Mesothelial cell of epicardium (in vitro differentiated cells): ENCODE measurements at regions not wholly inside any gene's neighbourhood (a gene's known extent, or its start where the extent isn't known, plus 50 kb on each side); places are given as distances from the start of the nearest gene placed in this dataset.
"Not testable (repeated sequence)": the region's sequence is repeated elsewhere in the genome, so short reads cannot be mapped to it uniquely, and the experiment has no call there.

Experiments used
- DNase-seq, 2 experiments: peaks; one replicate each; pipeline ENCODE4 v3.0.0; 2021; ENCODE audit warnings: low spot score in 2 of 2; ENCODE audit not compliant: unreplicated experiment in 2 of 2
- H3K27ac Mint-ChIP-seq: 2 replicates; pipeline ENCODE4 v1.8.0; 2021; ENCODE audit warnings: mixed read lengths
- H3K27me3 Mint-ChIP-seq: 2 replicates; pipeline ENCODE4 v1.8.0; 2021; ENCODE audit warnings: low read depth, mixed read lengths
- H3K36me3 Mint-ChIP-seq: 2 replicates; pipeline ENCODE4 v1.8.0; 2021; ENCODE audit warnings: mixed read lengths
- H3K4me1 Mint-ChIP-seq: 2 replicates; pipeline ENCODE4 v1.8.0; 2021; ENCODE audit warnings: mixed read lengths
- H3K4me3 Mint-ChIP-seq: 2 replicates; pipeline ENCODE4 v1.8.0; 2021; ENCODE audit warnings: mild to moderate bottlenecking, moderate library complexity, mixed read lengths
- H3K9me3 Mint-ChIP-seq: 2 replicates; pipeline ENCODE4 v1.8.0; 2021; ENCODE audit warnings: mixed read lengths
- CTCF ChIP-seq: fragments of 200-600 bp; sonication (generic); IDR thresholded peaks from one replicate; pipeline ENCODE4 v1.5.0; 2021; ENCODE audit warnings: antibody characterized with exemption; ENCODE audit not compliant: unreplicated experiment

GRCh38 chrX:6961286-6962005, 186.1 kb upstream of the STS start:
- Mint-ChIP-seq H3K36me3 (no peaks in the 10 kb centered on the region), H3K27me3 (no peaks in the 10 kb centered on the region), H3K4me1 (no peaks in the 10 kb centered on the region), H3K27ac (no peak overlapping the region), H3K4me3 (no peak overlapping the region), H3K9me3 (peaks cover 17% of the 10 kb centered on the region)
- DNase-seq, result no peak
- no peak for TF ChIP-seq CTCF

- Mint-ChIP-seq H3K27me3 (no peaks in the 10 kb centered on the region), H3K4me3 (no peak overlapping the region), H3K36me3 (no peaks in the 10 kb centered on the region), H3K27ac (no peak overlapping the region), H3K9me3 (peaks cover 17% of the 10 kb centered on the region), H3K4me1 (no peaks in the 10 kb centered on the region)
- no peak for TF ChIP-seq CTCF
- no peak for DNase-seq
These were observed 188.5 kb upstream of the STS start for GRCh38 chrX:6959006-6959405.

- Mint-ChIP-seq H3K4me3 (no peak overlapping the region), H3K4me1 (no peaks in the 10 kb centered on the region), H3K36me3 (no peaks in the 10 kb centered on the region), H3K9me3 (peaks cover 31% of the 10 kb centered on the region), H3K27ac (no peak overlapping the region), H3K27me3 (no peaks in the 10 kb centered on the region)
- no peak for TF ChIP-seq CTCF
- DNase-seq, result no peak
These were observed 192.7 kb upstream of the STS start for GRCh38 chrX:6954836-6955235.

- H3K4me3 Mint-ChIP-seq, result no peak overlapping the region
- peaks cover 1% of the 10 kb centered on the region for H3K36me3 Mint-ChIP-seq
- DNase-seq, result no peak
- TF ChIP-seq CTCF, result no peak
- no peaks in the 10 kb centered on the region for H3K4me1 Mint-ChIP-seq
- H3K27ac Mint-ChIP-seq, result no peak overlapping the region
- H3K9me3 Mint-ChIP-seq, result peaks cover 14% of the 10 kb centered on the region
- no peaks in the 10 kb centered on the region for H3K27me3 Mint-ChIP-seq
These were observed 201.3 kb upstream of the STS start for GRCh38 chrX:6946168-6946567.

GRCh38 chrX:6941041-6941440, 206.5 kb upstream of the STS start:
- no peak for DNase-seq
- no peak for TF ChIP-seq CTCF
- no peaks in the 10 kb centered on the region for H3K27me3 Mint-ChIP-seq
- H3K36me3 Mint-ChIP-seq, result no peaks in the 10 kb centered on the region
- no peaks in the 10 kb centered on the region for H3K4me1 Mint-ChIP-seq
- H3K27ac Mint-ChIP-seq, result no peak overlapping the region
- H3K4me3 Mint-ChIP-seq, result no peak overlapping the region
- no peaks in the 10 kb centered on the region for H3K9me3 Mint-ChIP-seq

- not testable (repeated sequence) for H3K9me3 Mint-ChIP-seq, H3K27ac Mint-ChIP-seq, H3K4me1 Mint-ChIP-seq, H3K4me3 Mint-ChIP-seq, H3K27me3 Mint-ChIP-seq, H3K36me3 Mint-ChIP-seq, DNase-seq
These were observed 214.6 kb upstream of the STS start for GRCh38 chrX:6932942-6933341.
